PC-3 (cell line): ENCODE measurements at regions not wholly inside any gene's neighbourhood (a gene's known extent, or its start where the extent isn't known, plus 50 kb on each side); places are given as distances from the start of the nearest gene placed in this dataset.

Source experiments
- ATAC-seq: fragments of 200-7000 bp; cut with Tn5 transposase; 2 replicates; pipeline ENCODE4 v1.9.1; 2020; ENCODE audit warnings: mild to moderate bottlenecking, moderate library complexity
- BruUV-seq: library from RNA; stranded (reverse); fragments of 400-500 nt; replicated peaks from 2 replicates; lab custom pipeline; 2021; lab: Mats Ljungman, UMichigan
- CTCF ChIA-PET: fragments of 300-600 bp; sonication (Branson Sonifier 250); formaldehyde crosslinking; loops from one replicate; lab custom pipeline; 2022; ENCODE audit warnings: antibody characterized with exemption; lab: Charles Lee
- POLR2A ChIA-PET: fragments of 300-600 bp; sonication (Branson Sonifier 250); formaldehyde crosslinking; loops from one replicate; lab custom pipeline; 2022; ENCODE audit warnings: antibody characterized with exemption; ENCODE audit not compliant: unreplicated experiment; lab: Charles Lee
- DNase-seq: peaks from one replicate; pipeline ENCODE4 v3.0.0-alpha.2; 2015
- H2AFZ ChIP-seq: fragments of 300-600 bp; sonication (generic); 2 replicates; pipeline ENCODE4 v1.6.0; 2016; ENCODE audit warnings: antibody characterized with exemption, low read length
- H3F3A ChIP-seq: fragments of 300-600 bp; sonication (generic); one replicate; pipeline ENCODE4 v1.6.0; 2017; ENCODE audit warnings: antibody characterized with exemption, low read length, control low read depth, mild to moderate bottlenecking; ENCODE audit not compliant: unreplicated experiment
- H3K27ac ChIP-seq: fragments of 300-600 bp; sonication (generic); 2 replicates; pipeline ENCODE4 v1.5.1; 2016; ENCODE audit warnings: mild to moderate bottlenecking, low read length
- H3K27me3 ChIP-seq: fragments of 300-600 bp; sonication (generic); 2 replicates; pipeline ENCODE4 v1.6.1; 2016; ENCODE audit warnings: low read length, mixed read lengths
- H3K36me3 ChIP-seq: fragments of 300-600 bp; sonication (generic); 2 replicates; pipeline ENCODE4 v1.6.1; 2016; ENCODE audit warnings: low read depth, mixed run types, low read length, mixed read lengths
- H3K4me1 ChIP-seq: fragments of 300-600 bp; sonication (generic); 2 replicates; pipeline ENCODE4 v1.5.1; 2016; ENCODE audit warnings: low read length; ENCODE audit not compliant: insufficient read depth
- H3K4me2 ChIP-seq: fragments of 300-600 bp; sonication (generic); 2 replicates; pipeline ENCODE4 v1.6.0; 2016; ENCODE audit warnings: low read length
- H3K4me3 ChIP-seq: fragments of 300-600 bp; sonication (generic); 2 replicates; pipeline ENCODE4 v1.5.1; 2016; ENCODE audit warnings: mild to moderate bottlenecking, low read length, mixed read lengths
- H3K79me2 ChIP-seq: fragments of 300-600 bp; sonication (generic); 2 replicates; pipeline ENCODE4 v1.6.1; 2017; ENCODE audit warnings: low read length, mixed read lengths
- H3K9ac ChIP-seq: fragments of 300-600 bp; sonication (generic); 2 replicates; pipeline ENCODE4 v1.6.0; 2016; ENCODE audit warnings: mild to moderate bottlenecking, low read length
- H3K9me2 ChIP-seq: fragments of 300-600 bp; sonication (generic); replicated peaks from 2 replicates; pipeline ENCODE4 v1.6.1; 2016; ENCODE audit warnings: mixed run types, low read length, mixed read lengths
- H3K9me3 ChIP-seq: fragments of 300-600 bp; sonication (generic); 2 replicates; pipeline ENCODE4 v1.6.1; 2016; ENCODE audit warnings: low read length, mixed read lengths
- H4K20me1 ChIP-seq: fragments of 300-600 bp; sonication (generic); 2 replicates; pipeline ENCODE4 v1.6.1; 2016; ENCODE audit warnings: low read length, mixed read lengths
- EZH2 ChIP-seq: fragments of 300-600 bp; sonication (generic); IDR thresholded peaks from one replicate; pipeline ENCODE4 v1.6.1; 2017; ENCODE audit warnings: antibody characterized with exemption, mild to moderate bottlenecking, low read length; ENCODE audit not compliant: unreplicated experiment
- EZH2phosphoT487 ChIP-seq: fragments of 300-600 bp; sonication (generic); IDR thresholded peaks from 2 replicates; pipeline ENCODE4 v1.6.1; 2018; ENCODE audit warnings: mild to moderate bottlenecking, antibody characterized with exemption, low read length, borderline replicate concordance
- intact Hi-C: fragments of 100-400 bp; cut with micrococcal nuclease; formaldehyde crosslinking; loops from 2 replicates; pipeline ENCODE4 v1.9.0; 2023
- TF ChIP-seq, protein P1 (sequence below): fragments of 300-600 bp; sonication (generic); conservative IDR thresholded peaks from 2 replicates; pipeline ENCODE4 v1.5.1; 2017; ENCODE audit warnings: antibody characterized with exemption, low read depth, mild to moderate bottlenecking, low read length

DNA sequence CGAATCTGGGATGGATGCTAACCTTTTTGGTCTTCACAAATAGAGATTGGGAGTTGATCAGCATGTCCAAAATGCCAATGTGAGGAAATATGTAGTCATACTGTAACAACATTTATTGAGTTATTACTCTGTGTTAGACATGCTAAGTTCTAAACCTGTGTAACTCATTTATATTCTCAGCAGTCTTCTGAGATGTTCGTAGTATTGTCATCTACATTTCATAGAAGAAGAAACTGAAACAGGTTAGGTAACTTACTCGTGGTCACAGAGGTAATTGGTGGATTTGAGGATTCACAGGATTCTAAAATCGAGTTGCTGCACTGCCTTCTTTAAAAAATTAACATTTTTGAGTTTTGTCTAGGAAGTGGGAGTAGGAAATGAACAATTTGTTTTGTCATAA is 162.1 kb downstream of the UBE2E3 start:
- ChIA-PET POLR2A (no interaction called here), CTCF (no interaction called here)
- no peak overlapping the region for H3K4me3 ChIP-seq
- no peak overlapping the region for H3K27ac ChIP-seq
- no peaks in the 10 kb centered on the region for H3K27me3 ChIP-seq
- H3K4me2 ChIP-seq = no peak overlapping the region
- H3K9me2 ChIP-seq = no peaks in the 10 kb centered on the region
- ATAC-seq = no peak
- DNase-seq = no peak
- no peaks in the 10 kb centered on the region for H3K36me3 ChIP-seq
- peaks cover 9% of the 10 kb centered on the region; the same call in 1 of the 2 replicates for H3K4me1 ChIP-seq
- H2AFZ ChIP-seq = no peak overlapping the region
- intact Hi-C loops = no loop called here
- TF ChIP-seq, protein P1, sequence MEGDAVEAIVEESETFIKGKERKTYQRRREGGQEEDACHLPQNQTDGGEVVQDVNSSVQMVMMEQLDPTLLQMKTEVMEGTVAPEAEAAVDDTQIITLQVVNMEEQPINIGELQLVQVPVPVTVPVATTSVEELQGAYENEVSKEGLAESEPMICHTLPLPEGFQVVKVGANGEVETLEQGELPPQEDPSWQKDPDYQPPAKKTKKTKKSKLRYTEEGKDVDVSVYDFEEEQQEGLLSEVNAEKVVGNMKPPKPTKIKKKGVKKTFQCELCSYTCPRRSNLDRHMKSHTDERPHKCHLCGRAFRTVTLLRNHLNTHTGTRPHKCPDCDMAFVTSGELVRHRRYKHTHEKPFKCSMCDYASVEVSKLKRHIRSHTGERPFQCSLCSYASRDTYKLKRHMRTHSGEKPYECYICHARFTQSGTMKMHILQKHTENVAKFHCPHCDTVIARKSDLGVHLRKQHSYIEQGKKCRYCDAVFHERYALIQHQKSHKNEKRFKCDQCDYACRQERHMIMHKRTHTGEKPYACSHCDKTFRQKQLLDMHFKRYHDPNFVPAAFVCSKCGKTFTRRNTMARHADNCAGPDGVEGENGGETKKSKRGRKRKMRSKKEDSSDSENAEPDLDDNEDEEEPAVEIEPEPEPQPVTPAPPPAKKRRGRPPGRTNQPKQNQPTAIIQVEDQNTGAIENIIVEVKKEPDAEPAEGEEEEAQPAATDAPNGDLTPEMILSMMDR = no peak
- TF ChIP-seq EZH2phosphoT487 (no peak), EZH2 (no peak)
- no peaks in the 10 kb centered on the region for H3K79me2 ChIP-seq
- no TSS peak for BruUV-seq
- H3K9ac ChIP-seq = no peak overlapping the region
- no peaks in the 10 kb centered on the region for H3F3A ChIP-seq
- no peaks in the 10 kb centered on the region for H3K9me3 ChIP-seq
- H4K20me1 ChIP-seq = no peaks in the 10 kb centered on the region

DNA sequence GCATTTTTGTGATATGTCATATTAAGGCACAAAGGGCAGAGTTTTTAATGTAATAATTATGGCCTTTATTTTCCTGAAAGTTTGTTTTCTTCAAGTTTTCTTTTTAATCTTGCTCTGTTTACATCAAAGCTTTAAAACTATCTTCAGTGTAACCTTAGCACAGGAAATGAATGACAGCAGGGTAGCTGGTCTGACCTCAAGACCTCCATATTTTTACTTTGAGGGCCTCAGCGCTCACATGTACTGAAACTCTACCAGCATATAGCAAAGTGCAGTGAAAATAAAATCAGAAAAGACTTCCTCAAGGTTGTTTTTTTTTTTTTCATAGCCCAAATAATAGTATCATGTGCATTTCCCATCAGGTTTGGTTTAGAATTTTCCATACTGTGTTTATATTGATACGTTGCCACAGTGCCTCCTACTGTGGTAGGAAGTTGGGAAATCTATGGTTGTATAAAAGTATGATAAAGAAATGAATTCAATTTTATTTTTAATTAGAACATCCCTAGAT is 163.4 kb downstream of the UBE2E3 start:
- H3K4me1 ChIP-seq = peaks cover 9% of the 10 kb centered on the region; the same call in 1 of the 2 replicates
- DNase-seq (no peak), ATAC-seq (no peak)
- H3K27ac ChIP-seq = no peak overlapping the region
- H2AFZ ChIP-seq = no peak overlapping the region
- no peak overlapping the region for H3K4me2 ChIP-seq
- no peak for TF ChIP-seq EZH2phosphoT487
- TF ChIP-seq EZH2 = no peak
- TF ChIP-seq, protein P1 = no peak
- ChIA-PET CTCF (no interaction called here), POLR2A (no interaction called here)
- H3K36me3 ChIP-seq = no peaks in the 10 kb centered on the region
- no peaks in the 10 kb centered on the region for H4K20me1 ChIP-seq
- H3K79me2 ChIP-seq = no peaks in the 10 kb centered on the region
- no peaks in the 10 kb centered on the region for H3F3A ChIP-seq
- intact Hi-C loops = no loop called here
- no peaks in the 10 kb centered on the region for H3K27me3 ChIP-seq
- no peak overlapping the region for H3K4me3 ChIP-seq
- no TSS peak for BruUV-seq
- no peaks in the 10 kb centered on the region for H3K9me2 ChIP-seq
- H3K9ac ChIP-seq = no peak overlapping the region
- H3K9me3 ChIP-seq = no peaks in the 10 kb centered on the region

GRCh38 chr2:181145645-181146044 is 165.2 kb downstream of the UBE2E3 start:
- H3K9me3 ChIP-seq = no peaks in the 10 kb centered on the region
- ChIA-PET POLR2A (no interaction called here), CTCF (no interaction called here)
- H3K27me3 ChIP-seq = no peaks in the 10 kb centered on the region
- H3K4me2 ChIP-seq = no peak overlapping the region
- no peaks in the 10 kb centered on the region for H3K36me3 ChIP-seq
- DNase-seq (no peak), ATAC-seq (no peak)
- H3K4me1 ChIP-seq = peaks cover 9% of the 10 kb centered on the region; the same call in 1 of the 2 replicates
- no peak overlapping the region for H2AFZ ChIP-seq
- H3K27ac ChIP-seq = no peak overlapping the region
- H3K79me2 ChIP-seq = no peaks in the 10 kb centered on the region
- H3K9ac ChIP-seq = no peak overlapping the region
- BruUV-seq = no TSS peak
- no peaks in the 10 kb centered on the region for H3K9me2 ChIP-seq
- H4K20me1 ChIP-seq = no peaks in the 10 kb centered on the region
- intact Hi-C loops = no loop called here
- TF ChIP-seq, protein P1 = no peak
- no peak for TF ChIP-seq EZH2phosphoT487
- no peak for TF ChIP-seq EZH2
- no peak overlapping the region for H3K4me3 ChIP-seq
- H3F3A ChIP-seq = no peaks in the 10 kb centered on the region
